A673 (cell line): ENCODE measurements at regions not wholly inside any gene's neighbourhood (a gene's known extent, or its start where the extent isn't known, plus 50 kb on each side); places are given as distances from the start of the nearest gene placed in this dataset.
"Not testable (repeated sequence)": the region's sequence is repeated elsewhere in the genome, so short reads cannot be mapped to it uniquely, and the experiment has no call there.

Experiments used
- BruUV-seq: library from RNA; stranded (reverse); fragments of 400-500 nt; replicated peaks from 2 replicates; lab custom pipeline; 2021; lab: Mats Ljungman, UMichigan
- CTCF ChIA-PET: fragments of 300-600 bp; sonication (Branson Sonifier 250); formaldehyde crosslinking; loops from one replicate; lab custom pipeline; 2022; ENCODE audit warnings: antibody characterized with exemption; lab: Charles Lee
- POLR2A ChIA-PET: fragments of 300-600 bp; sonication (Branson Sonifier 250); formaldehyde crosslinking; loops from one replicate; lab custom pipeline; 2022; ENCODE audit warnings: antibody characterized with exemption; ENCODE audit not compliant: low non-redundant PET; lab: Charles Lee
- DNase-seq: peaks from one replicate; pipeline ENCODE4 v3.0.0-alpha.2; 2015; ENCODE audit warnings: low spot score
- H3K27ac ChIP-seq: fragments of 200-600 bp; sonication (generic); 2 replicates; pipeline ENCODE4 v1.5.1; 2016; ENCODE audit warnings: mixed run types, low read depth, mild to moderate bottlenecking, mixed read lengths, antibody characterized with exemption, low read length; ENCODE audit not compliant: poor library complexity, severe bottlenecking
- H3K27me3 ChIP-seq: fragments of 200-600 bp; sonication (generic); replicated peaks from 2 replicates; pipeline ENCODE4 v1.6.1; 2017; ENCODE audit warnings: mixed run types, low read depth, mild to moderate bottlenecking, mixed read lengths, antibody characterized with exemption, low read length; ENCODE audit not compliant: insufficient read depth, poor library complexity
- H3K36me3 ChIP-seq: fragments of 200-600 bp; sonication (generic); 2 replicates; pipeline ENCODE4 v1.6.1; 2016; ENCODE audit warnings: mixed run types, mild to moderate bottlenecking, mixed read lengths, antibody characterized with exemption, low read length; ENCODE audit not compliant: insufficient read depth, poor library complexity, severe bottlenecking
- H3K4me1 ChIP-seq: fragments of 200-600 bp; sonication (generic); 2 replicates; pipeline ENCODE4 v1.6.1; 2017; ENCODE audit warnings: mixed run types, mild to moderate bottlenecking, mixed read lengths, antibody characterized with exemption, low read length; ENCODE audit not compliant: insufficient read depth, poor library complexity, severe bottlenecking
- H3K4me3 ChIP-seq: fragments of 200-600 bp; sonication (generic); 2 replicates; pipeline ENCODE4 v1.5.1; 2016; ENCODE audit warnings: low read depth, mixed run types, mild to moderate bottlenecking, mixed read lengths, low read length; ENCODE audit not compliant: poor library complexity, severe bottlenecking
- H3K9me3 ChIP-seq: fragments of 200-600 bp; sonication (generic); 2 replicates; pipeline ENCODE4 v1.6.1; 2016; ENCODE audit warnings: mixed run types, low read depth, mild to moderate bottlenecking, mixed read lengths, antibody characterized with exemption, low read length; ENCODE audit not compliant: poor library complexity, severe bottlenecking
- EZH2 ChIP-seq: fragments of 200-600 bp; sonication (generic); IDR thresholded peaks from 2 replicates; pipeline ENCODE4 v1.6.1; 2017; ENCODE audit warnings: borderline replicate concordance, low read depth, mild to moderate bottlenecking, mixed read lengths, antibody characterized with exemption, low read length; ENCODE audit not compliant: poor library complexity, severe bottlenecking
- intact Hi-C: fragments of 100-400 bp; cut with micrococcal nuclease; formaldehyde crosslinking; loops from one replicate; pipeline ENCODE4 v1.10.0; 2022; ENCODE audit not compliant: unreplicated experiment
- TF ChIP-seq, protein P1 (sequence below): fragments of 300-800, 200-600 bp; sonication (generic); conservative IDR thresholded peaks from 2 replicates; pipeline ENCODE4 v1.5.1; 2017; ENCODE audit warnings: low read depth, mild to moderate bottlenecking, antibody characterized with exemption, low read length, moderate library complexity, mixed read lengths

DNA sequence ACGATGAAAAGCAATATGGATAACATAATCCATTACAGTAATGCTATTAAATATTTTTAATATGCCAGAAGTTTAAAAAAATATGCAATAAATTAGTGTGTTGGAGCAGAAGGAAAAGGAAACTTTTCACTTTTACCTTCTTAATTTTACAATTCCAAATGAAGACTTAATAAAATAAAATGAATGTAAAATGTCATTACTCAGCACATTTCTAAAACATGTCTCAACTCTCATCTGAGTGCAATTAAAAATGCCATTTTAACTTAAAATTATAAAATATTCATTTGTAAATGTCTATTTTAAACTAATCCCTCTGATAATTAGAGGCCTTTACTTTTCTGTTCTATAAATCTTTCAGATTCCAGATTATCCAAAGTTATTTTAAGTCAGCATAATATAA lies 733.4 kb downstream of the DNAH5 start:
- H3K9me3 ChIP-seq, result peaks cover 15% of the 10 kb centered on the region
- no peak overlapping the region for H3K4me3 ChIP-seq
- ChIA-PET CTCF (no interaction called here), POLR2A (no interaction called here)
- H3K27me3 ChIP-seq, result no peaks in the 10 kb centered on the region
- no peak overlapping the region for H3K27ac ChIP-seq
- no TSS peak for BruUV-seq
- intact Hi-C loops, result no loop called here
- TF ChIP-seq, protein P1, sequence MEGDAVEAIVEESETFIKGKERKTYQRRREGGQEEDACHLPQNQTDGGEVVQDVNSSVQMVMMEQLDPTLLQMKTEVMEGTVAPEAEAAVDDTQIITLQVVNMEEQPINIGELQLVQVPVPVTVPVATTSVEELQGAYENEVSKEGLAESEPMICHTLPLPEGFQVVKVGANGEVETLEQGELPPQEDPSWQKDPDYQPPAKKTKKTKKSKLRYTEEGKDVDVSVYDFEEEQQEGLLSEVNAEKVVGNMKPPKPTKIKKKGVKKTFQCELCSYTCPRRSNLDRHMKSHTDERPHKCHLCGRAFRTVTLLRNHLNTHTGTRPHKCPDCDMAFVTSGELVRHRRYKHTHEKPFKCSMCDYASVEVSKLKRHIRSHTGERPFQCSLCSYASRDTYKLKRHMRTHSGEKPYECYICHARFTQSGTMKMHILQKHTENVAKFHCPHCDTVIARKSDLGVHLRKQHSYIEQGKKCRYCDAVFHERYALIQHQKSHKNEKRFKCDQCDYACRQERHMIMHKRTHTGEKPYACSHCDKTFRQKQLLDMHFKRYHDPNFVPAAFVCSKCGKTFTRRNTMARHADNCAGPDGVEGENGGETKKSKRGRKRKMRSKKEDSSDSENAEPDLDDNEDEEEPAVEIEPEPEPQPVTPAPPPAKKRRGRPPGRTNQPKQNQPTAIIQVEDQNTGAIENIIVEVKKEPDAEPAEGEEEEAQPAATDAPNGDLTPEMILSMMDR, result no peak
- TF ChIP-seq EZH2, result no peak
- H3K4me1 ChIP-seq, result no peaks in the 10 kb centered on the region
- DNase-seq, result no peak
- no peaks in the 10 kb centered on the region for H3K36me3 ChIP-seq

DNA sequence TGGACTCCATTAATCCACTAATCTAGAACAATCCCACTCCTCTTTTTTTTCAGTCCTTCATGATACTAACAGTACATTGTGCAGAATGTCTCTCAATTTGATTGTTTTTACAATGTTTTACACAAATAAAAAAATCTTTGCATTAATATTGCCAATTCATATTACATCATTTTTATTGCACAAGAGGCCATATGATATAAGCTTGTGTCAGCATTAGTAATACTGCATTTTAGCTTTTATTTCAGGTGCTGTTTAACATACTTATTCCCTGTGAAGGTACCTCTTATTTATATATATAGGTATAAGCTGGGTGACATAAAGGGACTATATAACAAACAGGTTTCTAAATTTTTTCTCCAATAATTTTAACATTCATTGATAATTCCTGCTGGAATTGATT lies 737.4 kb downstream of the DNAH5 start:
- TF ChIP-seq, protein P1, result no peak
- TF ChIP-seq EZH2, result no peak
- H3K27ac ChIP-seq, result no peak overlapping the region
- no peaks in the 10 kb centered on the region for H3K36me3 ChIP-seq
- POLR2A ChIA-PET, result no interaction called here
- H3K9me3 ChIP-seq, result peaks cover 11% of the 10 kb centered on the region
- intact Hi-C loops, result no loop called here
- no peaks in the 10 kb centered on the region for H3K4me1 ChIP-seq
- H3K4me3 ChIP-seq, result no peak overlapping the region
- BruUV-seq, result no TSS peak
- DNase-seq, result no peak
- no peaks in the 10 kb centered on the region for H3K27me3 ChIP-seq
- CTCF ChIA-PET, result no interaction called here

DNA sequence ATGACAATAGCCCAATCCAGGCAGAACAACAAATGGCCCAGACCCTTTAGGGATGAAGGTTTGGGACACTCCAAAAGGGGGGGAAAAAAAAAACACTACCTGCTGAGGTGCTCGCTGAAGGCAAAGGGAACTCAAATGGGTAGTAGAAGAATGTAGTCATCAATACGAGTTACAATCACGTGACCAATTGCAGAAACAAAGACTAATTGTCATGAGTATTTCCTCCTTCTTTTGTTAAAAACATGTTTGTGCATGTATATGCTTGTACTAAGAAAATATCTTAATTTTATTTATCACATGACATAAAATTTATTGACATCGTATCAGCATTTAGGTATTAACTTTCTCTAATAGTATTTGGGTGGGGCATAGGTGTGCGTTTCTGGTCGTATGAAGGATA lies 743.5 kb downstream of the DNAH5 start:
- CTCF ChIA-PET, result no interaction called here
- TF ChIP-seq EZH2, result no peak
- TF ChIP-seq, protein P1, result no peak
- no peak overlapping the region for H3K27ac ChIP-seq
- no peak overlapping the region for H3K4me3 ChIP-seq
- no peaks in the 10 kb centered on the region for H3K27me3 ChIP-seq
- POLR2A ChIA-PET, result no interaction called here
- no TSS peak for BruUV-seq
- no peak for DNase-seq
- H3K36me3 ChIP-seq, result no peaks in the 10 kb centered on the region
- peaks cover 3% of the 10 kb centered on the region for H3K9me3 ChIP-seq
- no peaks in the 10 kb centered on the region for H3K4me1 ChIP-seq
- intact Hi-C loops, result no loop called here

DNA sequence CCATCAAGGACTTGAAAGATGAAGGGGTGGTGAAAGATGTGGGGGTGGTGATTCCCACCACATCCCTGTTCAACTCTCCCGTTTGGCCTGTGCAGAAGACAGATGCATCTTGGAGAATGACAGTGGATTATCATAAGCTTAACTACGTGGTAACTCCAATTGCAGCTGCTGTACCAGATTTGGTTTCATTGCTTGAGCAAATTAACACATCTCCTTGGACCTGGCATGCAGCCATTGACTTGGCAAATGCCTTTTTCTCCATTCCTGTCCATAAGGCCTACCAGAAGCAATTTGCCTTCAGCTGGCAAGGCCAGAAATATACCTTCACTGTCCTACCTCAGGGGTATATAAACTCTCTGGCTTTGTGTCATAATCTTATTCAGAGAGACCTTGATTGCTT lies 746.3 kb downstream of the DNAH5 start:
- CTCF ChIA-PET, DNase-seq, H3K4me3 ChIP-seq, H3K27me3 ChIP-seq, H3K4me1 ChIP-seq, POLR2A ChIA-PET, H3K27ac ChIP-seq, H3K36me3 ChIP-seq, intact Hi-C loops, BruUV-seq: not testable (repeated sequence)
- peaks cover 14% of the 10 kb centered on the region for H3K9me3 ChIP-seq
